ENCODE measurements at regions not wholly inside any gene's neighbourhood (a gene's known extent, or its start where the extent isn't known, plus 50 kb on each side); places are given as distances from the start of the nearest gene placed in this dataset.

DNA sequence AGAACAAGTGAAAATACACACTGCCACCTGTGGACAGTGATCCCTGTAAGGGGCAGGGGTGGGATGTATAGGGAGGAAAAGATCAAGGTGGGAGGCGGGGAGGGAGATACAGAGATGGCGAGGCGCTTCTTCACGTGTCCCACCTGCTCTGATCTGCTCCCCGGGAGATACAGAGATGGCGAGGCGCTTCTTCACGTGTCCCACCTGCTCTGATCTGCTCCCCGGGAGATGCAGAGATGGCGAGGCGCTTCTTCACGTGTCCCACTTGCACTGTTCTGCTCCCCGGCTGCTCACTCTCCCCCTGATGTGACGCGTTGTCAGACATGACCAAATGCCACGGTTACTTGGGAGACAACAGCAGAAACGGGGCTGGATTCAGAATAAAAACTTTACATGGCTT lies 308.3 kb upstream of the SHH start:
- no peak for TF ChIP-seq EZH2phosphoT487 (IDR thresholded peaks at IDR 0.05; ENCODE audit: unreplicated experiment)
- no peak for TF ChIP-seq CTCF (conservative IDR thresholded peaks at IDR 0.05; ENCODE audit: low read depth in 2 of 2)
- TF ChIP-seq POLR2AphosphoS5 (IDR thresholded peaks at IDR 0.05; ENCODE audit: low read depth), result no peak
- TF ChIP-seq REST (IDR thresholded peaks at IDR 0.05; ENCODE audit: unreplicated experiment), result no peak
- TF ChIP-seq EZH2 (IDR thresholded peaks at IDR 0.05; ENCODE audit: low read depth, unreplicated experiment), result no peak
- no peak for TF ChIP-seq CREB1 (CRISPR knock-in tag; IDR thresholded peaks at IDR 0.05; ENCODE audit: low read depth)
- TF ChIP-seq STAT1 (IDR thresholded peaks at IDR 0.05; ENCODE audit: unreplicated experiment), result no peak
- TF ChIP-seq, protein P1, sequence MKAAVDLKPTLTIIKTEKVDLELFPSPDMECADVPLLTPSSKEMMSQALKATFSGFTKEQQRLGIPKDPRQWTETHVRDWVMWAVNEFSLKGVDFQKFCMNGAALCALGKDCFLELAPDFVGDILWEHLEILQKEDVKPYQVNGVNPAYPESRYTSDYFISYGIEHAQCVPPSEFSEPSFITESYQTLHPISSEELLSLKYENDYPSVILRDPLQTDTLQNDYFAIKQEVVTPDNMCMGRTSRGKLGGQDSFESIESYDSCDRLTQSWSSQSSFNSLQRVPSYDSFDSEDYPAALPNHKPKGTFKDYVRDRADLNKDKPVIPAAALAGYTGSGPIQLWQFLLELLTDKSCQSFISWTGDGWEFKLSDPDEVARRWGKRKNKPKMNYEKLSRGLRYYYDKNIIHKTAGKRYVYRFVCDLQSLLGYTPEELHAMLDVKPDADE (IDR thresholded peaks at IDR 0.05), result no peak
- no peak for TF ChIP-seq ZNF331 (CRISPR knock-in tag; IDR thresholded peaks at IDR 0.05; ENCODE audit: low read depth)

All from GM23338 (cell line).